Left renal cortex interstitium (tissue), 4 donors: ENCODE measurements at regions not wholly inside any gene's neighbourhood (a gene's known extent, or its start where the extent isn't known, plus 50 kb on each side); places are given as distances from the start of the nearest gene placed in this dataset.

ENCODE experiments used
- DNase-seq, 4 donors: peaks; one replicate each; pipeline ENCODE4 v3.0.0-alpha.2; 2013; ENCODE audit warnings: low read depth in 4 of 4, low spot score in 2 of 4, missing footprints in 1 of 4

DNA sequence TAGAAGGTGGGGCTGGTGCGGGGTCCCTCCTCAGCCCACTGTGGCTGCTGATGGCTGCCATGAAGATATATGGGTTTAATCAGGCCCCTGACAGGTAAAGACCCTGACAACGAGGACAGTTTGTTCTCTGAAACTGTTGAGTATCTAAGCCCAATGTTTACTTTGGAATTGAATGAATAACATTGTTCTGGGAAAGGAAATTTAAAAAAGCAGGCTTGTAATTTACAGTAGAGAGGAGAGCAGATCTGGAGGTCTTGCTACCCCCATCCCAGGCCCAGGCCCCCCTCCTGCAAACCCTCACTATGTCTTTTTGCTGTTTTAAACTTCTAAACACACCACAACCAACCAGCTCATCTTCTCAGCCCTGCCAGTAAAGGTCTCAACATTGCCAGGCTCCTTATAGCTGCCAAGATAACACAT, 171.3 kb downstream of the CDC5L start:
- DNase-seq, result no peak

DNA sequence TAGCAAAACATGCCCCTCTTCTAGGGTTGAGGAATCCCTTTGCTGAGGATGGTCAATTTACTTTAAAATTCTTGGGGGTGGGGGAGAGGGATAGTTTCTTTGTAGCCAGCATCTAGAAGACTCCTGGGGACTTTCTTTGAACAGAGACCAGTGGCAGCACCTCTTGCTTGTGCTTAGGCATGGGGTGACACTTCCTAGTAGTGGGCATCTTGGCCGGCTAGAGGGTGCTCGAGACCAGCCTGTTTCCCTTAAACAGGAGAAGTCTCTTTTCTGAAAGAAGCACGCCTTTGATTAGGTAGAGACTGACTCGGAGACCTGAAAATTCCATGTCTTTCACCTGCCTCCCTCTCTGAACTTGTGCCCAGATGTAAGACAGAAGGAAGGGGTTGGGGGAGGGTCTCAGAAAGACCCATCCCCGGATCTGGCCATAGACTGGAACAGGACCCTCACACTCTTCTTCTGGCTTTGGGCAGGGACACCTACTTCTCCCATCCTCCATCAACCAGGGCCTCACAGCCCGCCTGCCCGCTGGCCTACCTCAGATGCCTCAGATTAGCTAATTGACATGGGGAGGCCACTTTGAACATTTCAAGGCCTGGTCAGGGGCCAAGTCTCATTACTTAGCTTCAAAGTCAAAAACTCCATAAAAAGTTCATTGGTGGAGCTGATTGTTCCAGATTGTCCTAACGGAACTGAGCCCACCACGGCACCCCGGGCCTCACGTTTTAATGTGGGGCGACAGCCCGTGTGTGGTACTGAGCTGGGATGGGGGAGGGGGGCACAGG, 172.2 kb downstream of the CDC5L start:
- no peak for DNase-seq

DNA sequence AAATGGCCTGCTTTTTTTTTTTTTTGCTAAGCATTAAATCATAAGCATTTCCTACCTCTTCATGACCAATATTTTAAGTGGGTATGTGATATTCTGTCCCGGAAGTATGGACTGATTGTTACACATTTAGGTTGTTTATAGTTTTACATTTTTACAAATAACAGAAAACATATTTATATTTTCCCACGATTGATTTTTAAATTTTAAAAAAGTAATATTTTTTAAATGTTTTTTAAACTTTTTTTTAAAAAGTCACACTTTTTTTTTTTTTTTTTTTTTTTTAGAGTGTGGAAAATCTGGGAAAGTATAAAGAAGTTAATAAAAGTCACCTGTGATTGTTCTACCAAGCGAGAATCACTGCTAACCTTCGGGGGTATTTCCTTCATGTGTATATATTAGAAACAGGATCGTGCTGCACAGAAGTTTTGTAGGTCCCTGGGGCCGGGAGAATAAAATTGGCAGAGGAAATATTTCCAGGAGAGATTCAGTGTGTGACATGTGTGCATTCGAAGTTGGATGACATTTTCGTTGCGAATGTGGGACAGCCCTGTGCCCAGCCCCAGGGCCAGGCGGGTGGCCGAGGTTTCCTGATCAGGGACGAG, 173.1 kb downstream of the CDC5L start:
- DNase-seq, result no peak

DNA sequence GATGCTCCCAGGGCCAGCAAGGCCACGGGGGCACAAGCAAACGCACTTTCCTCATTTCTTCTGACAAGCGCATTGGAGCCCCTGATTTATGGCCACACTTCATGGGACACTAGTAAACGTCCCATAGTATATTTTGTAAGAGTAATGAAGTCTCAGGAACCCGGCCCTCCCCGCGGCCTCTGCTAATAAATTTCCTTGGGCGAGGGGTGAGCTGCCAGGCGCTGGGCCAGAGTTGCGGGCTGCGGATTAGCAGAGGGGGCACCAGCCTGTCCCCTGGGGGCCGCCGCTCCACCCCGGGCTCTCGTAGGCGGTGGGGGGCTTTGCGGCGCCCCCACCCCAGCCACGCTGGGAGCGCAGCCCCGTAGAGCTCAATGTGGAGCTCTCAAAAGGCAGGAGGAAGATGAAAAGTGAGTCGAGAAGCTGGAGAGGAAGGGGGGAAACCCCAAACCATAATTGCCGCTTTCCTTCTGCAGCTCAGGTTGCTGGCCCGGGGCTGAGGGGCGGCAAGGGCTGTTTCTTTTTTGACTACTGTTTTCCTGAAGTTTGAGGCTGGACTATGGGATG, 173.6 kb downstream of the CDC5L start:
- DNase-seq, result no peak

DNA sequence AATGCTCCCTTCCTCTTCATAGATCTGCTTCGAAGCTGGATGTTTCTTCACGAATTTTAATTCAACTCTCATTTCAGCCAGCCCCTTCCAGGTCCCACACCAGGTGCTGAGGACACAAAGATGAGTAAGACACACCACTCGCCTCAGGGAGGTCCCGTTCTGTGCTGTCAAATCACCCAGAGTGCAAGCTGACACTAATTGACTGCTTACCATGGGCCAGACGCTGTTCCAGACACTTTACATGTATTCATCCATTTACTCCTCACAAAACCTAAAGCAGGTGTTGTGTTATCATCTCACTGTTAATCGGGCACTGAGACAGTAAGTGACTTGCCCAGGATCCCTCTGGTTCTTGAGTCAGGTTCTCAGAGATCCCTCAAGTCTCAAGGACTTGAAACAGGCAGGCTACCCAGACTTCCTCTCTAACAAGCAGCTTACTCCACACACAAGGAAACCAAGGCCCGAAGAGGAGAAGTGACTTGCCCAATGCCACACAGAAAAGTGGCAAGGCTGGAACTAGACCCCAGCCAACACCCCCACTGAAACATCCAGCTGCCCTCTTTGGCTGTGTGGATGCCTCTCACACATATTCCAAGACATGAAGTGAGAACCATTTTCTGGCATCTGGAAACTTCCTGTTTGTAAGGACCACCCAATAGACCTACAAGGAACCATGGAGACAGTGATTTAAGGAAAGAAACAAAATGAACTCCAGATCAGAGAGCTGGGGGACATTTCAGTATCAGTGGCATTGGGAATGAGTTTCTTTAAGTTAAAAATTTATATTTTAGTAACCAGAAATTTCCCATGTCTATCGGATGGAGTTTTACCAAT, 174.5 kb downstream of the CDC5L start:
- DNase-seq, result no peak

DNA sequence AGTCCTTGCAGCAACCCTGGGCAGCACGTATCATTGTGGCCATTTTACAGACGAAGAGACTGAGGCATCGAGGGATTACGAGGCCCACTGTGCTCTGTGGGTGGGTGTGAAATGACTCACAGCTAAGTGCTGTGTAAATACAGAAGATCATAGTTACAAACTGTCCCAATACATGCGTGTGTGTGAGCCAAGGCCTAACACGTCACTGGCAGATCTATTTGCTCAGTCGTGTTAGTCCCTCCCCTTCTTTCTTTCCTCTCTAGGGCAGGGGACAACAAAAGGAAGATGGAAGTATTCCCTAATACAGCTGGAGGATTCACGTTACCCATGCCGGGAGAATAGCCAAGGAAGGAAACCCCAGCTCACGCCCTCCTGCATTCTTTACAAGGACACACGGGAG, 175.9 kb downstream of the CDC5L start:
- no peak for DNase-seq

DNA sequence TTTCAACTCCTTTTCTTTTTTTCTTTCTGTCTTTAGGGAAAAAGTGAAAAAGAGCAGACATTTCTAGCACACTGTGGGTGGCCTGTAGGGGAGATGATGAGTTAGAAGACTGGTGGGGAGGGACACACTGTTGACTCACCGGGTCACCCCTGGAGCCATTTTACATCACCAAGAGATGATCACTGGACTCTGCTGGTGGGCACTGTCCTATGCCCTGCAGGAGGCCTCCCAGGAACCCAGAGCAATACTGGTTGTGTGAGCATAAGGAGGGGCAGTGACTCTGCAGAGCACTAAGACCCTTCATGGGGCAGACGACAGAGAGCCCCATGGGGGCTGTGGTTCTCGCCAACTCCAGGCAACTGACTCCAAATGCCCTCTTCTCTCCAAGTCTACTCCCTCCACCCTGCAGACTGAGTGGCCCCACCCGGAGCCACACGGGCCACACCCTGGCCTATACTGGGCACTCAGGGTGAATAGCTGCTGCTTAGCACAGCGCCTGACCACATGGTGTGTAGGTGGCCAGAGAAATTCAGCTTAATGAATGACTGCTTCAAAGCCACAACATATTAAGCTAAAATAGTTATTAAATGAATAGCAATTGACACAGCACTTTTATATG, 177.5 kb downstream of the CDC5L start:
- DNase-seq, result no peak

DNA sequence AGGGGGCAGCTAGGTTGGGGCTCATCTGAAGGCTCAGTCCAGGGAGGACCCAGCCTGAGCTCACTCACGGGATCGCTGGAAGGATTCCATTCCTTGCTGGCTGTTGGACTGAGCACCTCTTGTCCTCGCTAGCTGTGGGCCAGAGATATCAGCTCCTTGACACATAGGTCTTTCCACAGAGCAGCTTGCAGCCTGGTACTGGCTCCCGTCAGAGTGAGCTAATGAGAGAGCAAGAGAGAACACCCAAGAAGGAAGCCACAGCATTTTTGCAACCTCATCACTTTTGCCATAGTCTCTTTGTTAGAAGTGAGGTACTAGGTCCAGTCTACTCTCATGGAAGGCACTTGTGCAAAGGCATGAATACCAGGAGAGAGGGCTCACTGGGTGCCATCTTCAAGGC, 179.9 kb downstream of the CDC5L start:
- no peak for DNase-seq

DNA sequence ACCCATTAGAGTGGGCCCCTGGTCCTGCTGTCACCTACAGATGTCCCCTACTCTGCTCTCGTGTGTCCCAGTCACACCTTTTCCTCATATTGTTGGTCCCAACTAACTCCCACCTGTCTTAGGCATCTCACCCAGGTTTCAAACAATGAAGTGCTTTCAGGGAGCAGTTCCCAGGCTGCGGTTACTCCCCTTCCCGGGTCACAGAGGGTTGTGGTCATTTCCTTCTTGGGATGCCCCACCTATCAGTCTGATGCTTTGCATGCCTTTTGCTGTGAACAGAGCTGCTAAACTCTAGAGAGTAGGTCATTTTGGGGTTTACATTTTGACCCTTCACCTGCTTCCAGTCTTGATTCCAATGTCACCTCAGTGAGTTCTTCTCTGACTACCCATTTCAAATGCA, 181.6 kb downstream of the CDC5L start:
- DNase-seq, result no peak

DNA sequence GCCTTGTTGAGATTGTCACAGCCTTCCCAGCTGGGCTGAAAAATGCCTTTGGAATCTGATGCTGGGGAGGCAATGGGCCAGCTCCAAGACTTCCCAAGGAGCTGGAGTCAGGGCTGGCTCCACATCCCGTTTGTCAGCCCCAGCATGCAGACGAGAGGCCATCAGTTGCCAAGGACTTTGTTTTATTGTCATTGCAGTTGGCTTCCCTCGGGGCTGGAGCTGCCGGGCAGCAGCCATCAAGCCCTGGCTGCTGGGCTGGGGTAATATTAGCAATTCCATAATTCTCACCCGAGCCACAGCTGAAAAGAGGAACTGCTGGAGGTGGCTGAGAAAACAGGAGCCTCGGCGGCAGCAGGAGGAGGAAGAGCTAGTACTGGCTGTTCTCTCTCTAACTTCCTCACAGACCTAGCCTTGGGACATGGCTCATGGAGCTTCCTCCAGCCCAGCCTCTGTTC, 182.5 kb downstream of the CDC5L start:
- no peak for DNase-seq

DNA sequence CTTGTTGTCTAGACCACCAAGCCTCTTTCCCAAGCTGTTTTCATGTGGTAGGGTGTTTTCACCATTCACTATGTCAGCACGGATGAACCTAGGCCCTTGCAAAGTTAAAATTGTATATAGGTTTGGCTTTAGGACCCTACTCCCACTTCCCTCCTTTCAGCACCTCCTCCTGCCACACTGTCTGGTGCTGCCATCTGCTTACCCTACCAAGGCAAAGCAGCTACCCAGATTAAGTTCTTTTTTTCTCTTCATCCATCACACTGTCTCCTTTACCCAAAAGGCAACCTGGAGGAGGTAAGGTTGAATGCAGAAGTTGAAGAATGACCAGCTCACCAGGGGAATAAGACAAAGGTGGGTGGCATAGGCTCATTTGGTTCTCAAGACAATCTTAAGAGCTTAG, 184.0 kb downstream of the CDC5L start:
- no peak for DNase-seq

DNA sequence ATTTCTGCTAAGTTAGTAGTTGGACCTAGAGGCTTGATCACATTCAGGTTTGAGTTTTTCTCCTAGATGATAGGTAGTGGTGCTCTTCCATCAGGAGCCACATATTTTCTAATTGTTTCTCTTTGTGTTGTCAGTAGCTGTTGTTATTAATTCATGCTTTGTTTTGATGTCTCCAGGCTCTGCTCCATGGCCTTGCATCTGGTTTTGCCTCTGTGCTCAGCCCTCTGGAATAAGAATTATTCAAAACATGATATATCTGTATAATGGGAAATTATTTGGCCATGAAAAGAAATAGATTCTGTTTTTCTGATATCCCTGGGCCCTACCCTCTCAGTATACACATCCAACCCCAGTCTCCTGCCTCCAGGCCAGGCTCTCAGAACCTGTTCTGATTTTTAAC, 184.8 kb downstream of the CDC5L start:
- DNase-seq, result no peak

DNA sequence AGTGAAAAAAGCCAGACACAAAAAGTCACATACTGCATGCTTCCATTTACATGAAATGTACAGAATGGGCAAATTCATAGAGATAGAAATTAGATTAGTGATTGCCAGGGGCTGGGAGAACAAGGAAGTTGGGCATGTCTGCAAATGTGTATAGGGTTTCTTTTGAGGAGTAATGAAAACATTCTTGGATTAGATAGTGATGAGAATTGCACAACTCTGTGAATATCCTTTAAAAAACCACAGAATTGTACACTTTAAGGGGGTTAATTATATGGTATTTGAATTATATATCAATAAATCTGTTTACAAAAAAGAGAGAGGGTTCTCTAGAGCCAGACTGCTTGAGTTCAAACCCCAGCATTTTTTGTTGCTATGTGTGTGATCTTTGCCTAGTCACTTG, 188.1 kb downstream of the CDC5L start:
- DNase-seq, result no peak

DNA sequence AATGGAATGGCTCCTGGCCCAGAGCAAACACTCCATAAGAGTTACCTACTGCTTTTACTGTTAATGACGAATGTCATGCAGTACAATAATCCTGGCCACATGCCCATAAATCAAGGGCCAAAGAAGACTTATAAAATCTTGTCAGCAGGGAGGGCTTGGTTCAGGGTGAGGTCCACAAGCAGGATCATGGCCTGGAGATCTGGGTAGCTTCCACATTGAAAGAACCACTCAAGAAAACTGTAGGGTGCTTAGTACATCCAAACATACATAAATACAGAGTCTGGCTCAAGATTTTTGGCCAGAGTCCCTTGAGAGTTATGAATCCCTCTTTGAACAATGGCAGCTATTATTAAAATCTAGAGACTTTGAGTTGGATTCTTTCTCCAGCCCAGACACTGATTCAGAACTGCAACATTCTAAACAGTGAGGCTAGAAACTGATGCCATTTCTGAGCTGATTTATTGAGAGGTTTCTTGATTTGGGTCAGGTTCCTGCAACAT, 188.7 kb downstream of the CDC5L start:
- no peak for DNase-seq

DNA sequence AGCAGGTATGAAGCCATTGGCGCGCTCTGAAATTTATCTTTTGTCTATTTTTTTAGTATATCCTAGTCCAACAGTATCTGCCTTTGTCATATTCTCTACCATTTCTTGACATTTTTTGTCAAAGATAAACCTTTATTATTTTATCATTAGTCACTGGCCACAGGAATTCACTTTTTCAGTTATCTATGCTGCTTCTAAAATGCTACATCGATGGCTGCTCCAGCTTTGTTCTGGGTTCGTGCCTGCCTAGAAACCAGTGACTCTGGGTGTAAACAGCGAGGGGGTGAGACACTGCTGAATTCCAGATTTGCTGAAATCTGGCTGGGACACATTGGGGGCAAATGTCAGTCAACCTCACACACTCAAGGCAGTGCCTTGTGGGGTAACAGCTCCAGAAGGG, 193.4 kb downstream of the CDC5L start:
- DNase-seq, result no peak

DNA sequence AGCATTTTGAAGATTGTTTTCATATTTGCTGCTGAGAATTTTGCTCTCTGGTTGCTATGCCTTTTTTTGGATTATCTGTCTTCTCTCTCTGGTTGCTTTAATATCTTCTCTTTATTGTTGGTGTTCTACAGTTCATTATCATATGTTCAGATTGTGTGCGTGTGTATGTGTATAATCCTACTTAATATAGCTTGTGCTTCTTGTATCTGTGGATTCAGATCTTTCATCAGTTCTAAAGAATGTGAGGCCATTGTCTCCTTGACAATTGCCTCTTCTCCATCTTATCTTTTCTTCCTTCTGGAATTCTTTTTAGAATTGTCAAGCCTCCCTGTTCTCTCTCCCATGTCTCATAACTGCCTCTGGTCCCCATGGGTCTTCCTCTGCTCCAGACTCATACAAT, 195.4 kb downstream of the CDC5L start:
- no peak for DNase-seq

DNA sequence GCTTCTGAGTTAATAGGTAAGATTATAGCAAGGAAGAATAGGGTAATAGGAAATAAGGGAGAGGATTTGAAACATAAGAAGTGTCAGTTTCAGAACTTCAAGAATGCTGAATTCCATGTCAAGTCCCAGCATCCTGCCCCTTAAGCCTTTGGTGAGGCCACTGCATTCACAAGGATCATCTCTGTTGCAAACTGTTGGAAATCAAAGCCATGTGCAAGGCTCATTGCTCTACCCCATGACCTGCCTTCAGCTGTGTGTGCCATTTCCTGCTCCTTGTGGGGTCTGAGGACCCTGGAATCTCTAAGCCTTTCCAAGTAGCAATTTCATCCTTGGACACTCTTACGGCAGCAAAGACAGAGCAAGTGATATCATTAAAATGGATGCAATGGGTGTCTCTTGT, 203.0 kb downstream of the CDC5L start:
- DNase-seq, result no peak

DNA sequence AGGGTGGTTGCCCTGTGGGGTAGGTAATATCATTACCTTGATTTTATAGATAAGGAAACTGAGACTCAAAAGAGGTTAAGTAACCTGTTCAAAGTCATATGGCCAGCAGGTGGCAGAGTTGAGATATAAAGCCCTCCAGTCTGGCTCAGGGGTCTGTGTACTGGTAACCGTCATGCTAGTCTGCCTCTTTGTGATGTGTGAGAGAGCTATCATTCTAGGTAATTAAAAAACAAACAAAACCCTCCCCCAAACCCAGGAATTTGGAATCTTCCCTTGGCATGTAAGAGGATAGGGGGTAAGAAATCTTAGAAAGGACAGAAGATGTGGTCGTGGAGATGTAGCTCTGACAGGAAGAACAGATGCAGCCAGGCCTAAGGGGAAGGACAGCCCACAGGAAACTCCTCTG, 206.0 kb downstream of the CDC5L start:
- DNase-seq, result peak in 1 of 4 donors; percentile 49

DNA sequence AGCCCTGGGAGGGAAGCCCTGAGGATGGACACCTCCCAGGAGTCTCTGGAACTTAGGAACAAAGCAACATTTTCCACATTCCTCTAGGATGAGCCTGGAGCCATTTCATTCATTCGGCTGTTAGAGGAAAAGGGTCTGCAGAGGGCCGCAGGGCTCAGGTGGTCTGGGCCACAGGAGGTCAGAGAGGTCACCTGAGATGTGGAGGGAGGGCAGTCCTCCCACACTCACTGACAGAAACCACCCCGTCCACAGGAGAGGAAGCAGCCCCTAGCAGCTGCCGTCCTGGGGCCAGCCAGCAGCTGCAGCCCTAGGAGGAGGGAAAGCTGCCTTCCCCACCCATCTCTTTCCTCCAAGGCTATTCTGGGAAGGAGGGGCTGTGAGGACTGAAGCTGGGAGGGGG, 207.0 kb downstream of the CDC5L start:
- DNase-seq, result no peak

DNA sequence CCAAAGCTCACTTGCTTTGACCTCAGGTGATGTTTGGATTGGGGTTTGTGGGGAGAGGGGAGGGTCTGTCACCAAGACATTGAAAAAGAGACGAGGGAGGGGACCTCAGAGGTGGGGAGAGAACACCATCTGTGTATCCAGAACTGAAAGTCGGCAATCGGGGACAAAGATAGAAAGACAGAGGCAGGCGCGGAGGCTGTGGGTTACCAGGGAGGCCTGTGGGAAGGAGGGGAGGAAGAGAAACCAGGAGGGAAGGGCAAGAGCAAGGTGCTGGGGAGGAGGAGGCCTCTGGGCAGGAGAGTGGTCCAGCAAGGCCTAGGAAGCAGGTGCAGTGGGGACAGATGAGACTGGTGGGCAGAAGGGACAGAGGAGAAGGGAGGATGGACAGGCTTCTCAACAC, 211.2 kb downstream of the CDC5L start:
- no peak for DNase-seq

DNA sequence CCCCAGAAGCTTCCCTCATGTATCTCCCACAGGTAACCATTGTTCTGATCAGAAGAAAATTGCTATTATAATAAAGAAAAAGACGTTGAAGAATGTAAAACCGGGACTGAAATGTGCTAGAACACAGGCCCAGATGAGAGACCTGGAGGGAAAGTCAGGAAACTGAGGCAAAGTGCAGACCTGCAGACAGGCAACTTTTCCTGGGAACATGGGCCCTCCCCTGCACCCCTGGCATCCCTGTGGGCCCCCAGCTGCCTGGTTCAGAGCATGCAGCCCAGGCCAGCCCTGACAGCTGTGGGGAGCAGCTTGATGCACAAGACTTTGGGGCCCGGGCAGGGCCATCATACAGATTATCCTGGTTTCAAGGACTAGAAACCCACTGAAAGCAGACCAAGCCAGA, 212.2 kb downstream of the CDC5L start:
- DNase-seq, result no peak
